ENCODE measurements at regions not wholly inside any gene's neighbourhood (a gene's known extent, or its start where the extent isn't known, plus 50 kb on each side); places are given as distances from the start of the nearest gene placed in this dataset.

- no peak for TF ChIP-seq CTCF (IDR thresholded peaks at IDR 0.05; ENCODE audit: poor library complexity)
- no peak for TF ChIP-seq EZH2 (IDR thresholded peaks at IDR 0.05; ENCODE audit: borderline replicate concordance)
Observed at GRCh38 chr4:130092187-130093015, 996.4 kb downstream of the C4orf33 start.

Measured in hepatocyte (in vitro differentiated cells).